ENCODE measurements at regions not wholly inside any gene's neighbourhood (a gene's known extent, or its start where the extent isn't known, plus 50 kb on each side); places are given as distances from the start of the nearest gene placed in this dataset.

GRCh38 chr20:60529149-60529548 lies 570.9 kb downstream of the CDH26 start:
- H3K4me3 Mint-ChIP-seq = no peak overlapping the region
- CTCF ChIA-PET = no interaction called here
- peaks cover 3% of the 10 kb centered on the region for H3K9me3 Mint-ChIP-seq
- no peak overlapping the region for H3K27ac Mint-ChIP-seq
- no peaks in the 10 kb centered on the region for H3K36me3 Mint-ChIP-seq (ENCODE audit: low read depth)
- DNase-seq = no peak
- H3K27me3 Mint-ChIP-seq (ENCODE audit: low read depth) = peaks cover 12% of the 10 kb centered on the region
- no peaks in the 10 kb centered on the region for H3K4me1 Mint-ChIP-seq (ENCODE audit: low read depth)
- intact Hi-C loops (cut with micrococcal nuclease) = no loop called here

- Mint-ChIP-seq H3K4me3 (no peak overlapping the region), H3K27ac (no peak overlapping the region), H3K4me1 (ENCODE audit: low read depth) (no peaks in the 10 kb centered on the region), H3K36me3 (ENCODE audit: low read depth) (no peaks in the 10 kb centered on the region), H3K9me3 (no peaks in the 10 kb centered on the region), H3K27me3 (ENCODE audit: low read depth) (peaks cover 13% of the 10 kb centered on the region)
- DNase-seq = no peak
- intact Hi-C loops (cut with micrococcal nuclease) = no loop called here
- CTCF ChIA-PET = no interaction called here
These were observed 577.0 kb downstream of the CDH26 start for GRCh38 chr20:60535211-60535610.

GRCh38 chr20:60540591-60540990 lies 582.4 kb downstream of the CDH26 start:
- H3K4me3 Mint-ChIP-seq = no peak overlapping the region
- CTCF ChIA-PET = interaction anchor here (0.7 kb wide), 1 partner anchor 482 kb away, joined by 3 read pairs; no protein-coding TSS in a partner anchor
- no peaks in the 10 kb centered on the region for H3K4me1 Mint-ChIP-seq (ENCODE audit: low read depth)

GRCh38 chr20:60541991-60542390 lies 583.8 kb downstream of the CDH26 start:
- Mint-ChIP-seq H3K9me3 (no peaks in the 10 kb centered on the region), H3K4me1 (ENCODE audit: low read depth) (no peaks in the 10 kb centered on the region), H3K36me3 (ENCODE audit: low read depth) (no peaks in the 10 kb centered on the region), H3K27ac (no peak overlapping the region), H3K4me3 (no peak overlapping the region), H3K27me3 (ENCODE audit: low read depth) (peaks cover 9% of the 10 kb centered on the region)
- no peak for DNase-seq
- CTCF ChIA-PET = no interaction called here
- intact Hi-C loops (cut with micrococcal nuclease) = no loop called here

More at GRCh38 chr20:60540591-60540990, 582.4 kb downstream of the CDH26 start:
- Mint-ChIP-seq H3K9me3 (no peaks in the 10 kb centered on the region), H3K27me3 (ENCODE audit: low read depth) (peaks cover 12% of the 10 kb centered on the region), H3K27ac (no peak overlapping the region), H3K36me3 (ENCODE audit: low read depth) (no peaks in the 10 kb centered on the region)
- no peak for DNase-seq
- intact Hi-C loops (cut with micrococcal nuclease) = no loop called here

GRCh38 chr20:60543598-60543997 lies 585.4 kb downstream of the CDH26 start:
- H3K27me3 Mint-ChIP-seq (ENCODE audit: low read depth) = peaks cover 10% of the 10 kb centered on the region
- no peak for DNase-seq
- CTCF ChIA-PET = no interaction called here
- H3K27ac Mint-ChIP-seq = no peak overlapping the region
- intact Hi-C loops (cut with micrococcal nuclease) = no loop called here
- H3K36me3 Mint-ChIP-seq (ENCODE audit: low read depth) = no peaks in the 10 kb centered on the region
- H3K4me1 Mint-ChIP-seq (ENCODE audit: low read depth) = no peaks in the 10 kb centered on the region
- H3K9me3 Mint-ChIP-seq = no peaks in the 10 kb centered on the region
- no peak overlapping the region for H3K4me3 Mint-ChIP-seq

GRCh38 chr20:60553095-60553494 lies 594.9 kb downstream of the CDH26 start:
- H3K27ac Mint-ChIP-seq = no peak overlapping the region
- DNase-seq = no peak
- H3K4me1 Mint-ChIP-seq (ENCODE audit: low read depth) = no peaks in the 10 kb centered on the region
- CTCF ChIA-PET = no interaction called here
- intact Hi-C loops (cut with micrococcal nuclease) = no loop called here
- peaks cover 15% of the 10 kb centered on the region for H3K27me3 Mint-ChIP-seq (ENCODE audit: low read depth)
- no peaks in the 10 kb centered on the region for H3K36me3 Mint-ChIP-seq (ENCODE audit: low read depth)
- H3K9me3 Mint-ChIP-seq = no peaks in the 10 kb centered on the region
- H3K4me3 Mint-ChIP-seq = no peak overlapping the region

- CTCF ChIA-PET = no interaction called here
- Mint-ChIP-seq H3K27ac (no peak overlapping the region), H3K27me3 (ENCODE audit: low read depth) (peaks cover 11% of the 10 kb centered on the region), H3K36me3 (ENCODE audit: low read depth) (no peaks in the 10 kb centered on the region), H3K4me3 (no peak overlapping the region), H3K4me1 (ENCODE audit: low read depth) (no peaks in the 10 kb centered on the region), H3K9me3 (no peaks in the 10 kb centered on the region)
- intact Hi-C loops (cut with micrococcal nuclease) = no loop called here
- no peak for DNase-seq
These were observed 600.3 kb downstream of the CDH26 start for GRCh38 chr20:60558486-60558885.

GRCh38 chr20:60559462-60559861 lies 601.2 kb downstream of the CDH26 start:
- CTCF ChIA-PET = no interaction called here
- H3K36me3 Mint-ChIP-seq (ENCODE audit: low read depth) = no peaks in the 10 kb centered on the region
- H3K9me3 Mint-ChIP-seq = no peaks in the 10 kb centered on the region
- H3K4me3 Mint-ChIP-seq = no peak overlapping the region
- peaks cover 8% of the 10 kb centered on the region for H3K27me3 Mint-ChIP-seq (ENCODE audit: low read depth)
- intact Hi-C loops (cut with micrococcal nuclease) = no loop called here
- no peaks in the 10 kb centered on the region for H3K4me1 Mint-ChIP-seq (ENCODE audit: low read depth)
- no peak for DNase-seq
- H3K27ac Mint-ChIP-seq = no peak overlapping the region

GRCh38 chr20:60561052-60561451 lies 602.8 kb downstream of the CDH26 start:
- intact Hi-C loops (cut with micrococcal nuclease) = no loop called here
- H3K4me3 Mint-ChIP-seq = no peak overlapping the region
- no peak for DNase-seq
- no peak overlapping the region for H3K27ac Mint-ChIP-seq
- no peaks in the 10 kb centered on the region for H3K36me3 Mint-ChIP-seq (ENCODE audit: low read depth)
- H3K27me3 Mint-ChIP-seq (ENCODE audit: low read depth) = peaks cover 4% of the 10 kb centered on the region
- CTCF ChIA-PET = no interaction called here
- H3K9me3 Mint-ChIP-seq = no peaks in the 10 kb centered on the region
- no peaks in the 10 kb centered on the region for H3K4me1 Mint-ChIP-seq (ENCODE audit: low read depth)

- intact Hi-C loops (cut with micrococcal nuclease) = no loop called here
- DNase-seq = no peak
- Mint-ChIP-seq H3K9me3 (no peaks in the 10 kb centered on the region), H3K27me3 (ENCODE audit: low read depth) (no peaks in the 10 kb centered on the region), H3K4me1 (ENCODE audit: low read depth) (no peaks in the 10 kb centered on the region), H3K27ac (no peak overlapping the region), H3K36me3 (ENCODE audit: low read depth) (no peaks in the 10 kb centered on the region), H3K4me3 (no peak overlapping the region)
- CTCF ChIA-PET = no interaction called here
These were observed 606.9 kb downstream of the CDH26 start for GRCh38 chr20:60565083-60565482.

- no peaks in the 10 kb centered on the region for H3K4me1 Mint-ChIP-seq (ENCODE audit: low read depth)
- no peaks in the 10 kb centered on the region for H3K36me3 Mint-ChIP-seq (ENCODE audit: low read depth)
- intact Hi-C loops (cut with micrococcal nuclease) = no loop called here
- DNase-seq = no peak
- H3K27me3 Mint-ChIP-seq (ENCODE audit: low read depth) = peaks cover 2% of the 10 kb centered on the region
- no peak overlapping the region for H3K4me3 Mint-ChIP-seq
- H3K9me3 Mint-ChIP-seq = no peaks in the 10 kb centered on the region
- H3K27ac Mint-ChIP-seq = no peak overlapping the region
- CTCF ChIA-PET = no interaction called here
These were observed 607.3 kb downstream of the CDH26 start for GRCh38 chr20:60565551-60565950.

GRCh38 chr20:60569116-60569515 lies 610.9 kb downstream of the CDH26 start:
- CTCF ChIA-PET = no interaction called here
- Mint-ChIP-seq H3K36me3 (ENCODE audit: low read depth) (no peaks in the 10 kb centered on the region), H3K27ac (no peak overlapping the region), H3K4me1 (ENCODE audit: low read depth) (no peaks in the 10 kb centered on the region), H3K9me3 (no peaks in the 10 kb centered on the region), H3K4me3 (no peak overlapping the region), H3K27me3 (ENCODE audit: low read depth) (peaks cover 2% of the 10 kb centered on the region)
- DNase-seq = no peak
- intact Hi-C loops (cut with micrococcal nuclease) = no loop called here

GRCh38 chr20:60570481-60571277 lies 612.5 kb downstream of the CDH26 start:
- H3K4me3 Mint-ChIP-seq = no peak overlapping the region
- H3K9me3 Mint-ChIP-seq = no peaks in the 10 kb centered on the region
- CTCF ChIA-PET = no interaction called here
- peaks cover 2% of the 10 kb centered on the region for H3K27me3 Mint-ChIP-seq (ENCODE audit: low read depth)
- H3K4me1 Mint-ChIP-seq (ENCODE audit: low read depth) = no peaks in the 10 kb centered on the region
- intact Hi-C loops (cut with micrococcal nuclease) = no loop called here
- no peaks in the 10 kb centered on the region for H3K36me3 Mint-ChIP-seq (ENCODE audit: low read depth)
- no peak overlapping the region for H3K27ac Mint-ChIP-seq
- no peak for DNase-seq

Data from activated naive CD4-positive, alpha-beta T cell treated with anti-CD3 and anti-CD28 coated beads for 36 hours (primary cell).